ENCODE measurements at regions not wholly inside any gene's neighbourhood (a gene's known extent, or its start where the extent isn't known, plus 50 kb on each side); places are given as distances from the start of the nearest gene placed in this dataset.

DNA sequence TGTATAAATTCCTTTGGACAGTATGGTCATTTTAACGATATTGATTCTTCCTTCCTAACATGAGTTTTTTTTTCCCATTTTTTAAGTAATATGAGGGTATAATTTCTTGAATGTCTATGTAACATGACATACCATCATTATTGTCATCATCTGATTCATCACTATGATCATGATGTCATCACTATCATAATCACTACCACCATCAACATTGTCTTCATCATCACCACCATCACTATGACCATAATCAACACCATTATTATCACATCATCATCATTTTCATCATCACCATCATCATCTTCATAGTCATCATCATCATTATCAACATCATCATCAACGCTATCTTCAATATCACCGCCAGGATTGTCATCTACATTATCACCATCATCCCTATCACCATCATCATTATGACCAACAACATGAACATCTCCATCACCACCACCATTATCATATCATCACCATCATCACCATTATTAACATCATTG, 1377.2 kb downstream of the CDY2B start:
- DNase-seq (ENCODE audit: low spot score), result no peak

DNA sequence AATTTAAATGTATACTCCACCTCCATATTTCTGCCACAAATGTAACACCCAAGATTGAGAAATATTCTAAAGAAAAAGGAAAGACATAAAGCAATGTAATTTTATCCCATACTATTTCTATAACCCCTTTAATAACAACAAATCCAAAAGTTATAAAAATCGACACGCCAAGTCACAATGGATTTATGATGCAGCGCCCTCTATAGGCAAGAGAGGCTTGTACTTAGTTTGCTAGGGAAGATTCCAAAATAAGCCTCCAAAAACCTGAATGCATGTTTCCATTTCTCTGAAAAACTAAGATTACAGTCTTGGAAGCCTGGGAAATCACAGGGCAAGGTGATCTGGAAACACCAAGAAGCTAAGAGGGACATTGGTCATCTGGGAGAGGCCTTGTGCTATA, 1389.3 kb downstream of the CDY2B start:
- no peak for ATAC-seq (ENCODE audit: insufficient number of reproducible peaks, low FRiP score, low read depth)
- Histone ChIP-seq H3K4me3 (no peak overlapping the region), H3K4me1 (ENCODE audit: control insufficient read depth in 1 of 2, low read depth in 2 of 2) (no peaks in the 10 kb centered on the region), H3K9me3 (no peaks in the 10 kb centered on the region), H3K27ac (no peak overlapping the region), H3K36me3 (no peaks in the 10 kb centered on the region), H3K27me3 (replicated peaks; ENCODE audit: insufficient read depth) (no peaks in the 10 kb centered on the region)
- DNase-seq (ENCODE audit: low spot score), result no peak
- TF ChIP-seq CTCF (IDR thresholded peaks at IDR 0.05), result no peak

More for the DNA sequence above, 1377.2 kb downstream of the CDY2B start:
- Histone ChIP-seq H3K4me3 (no peak overlapping the region), H3K4me1 (ENCODE audit: control insufficient read depth in 1 of 2, low read depth in 2 of 2) (no peaks in the 10 kb centered on the region), H3K27ac (no peak overlapping the region), H3K27me3 (replicated peaks; ENCODE audit: insufficient read depth) (no peaks in the 10 kb centered on the region), H3K36me3 (no peaks in the 10 kb centered on the region), H3K9me3 (no peaks in the 10 kb centered on the region)
- no peak for TF ChIP-seq CTCF (IDR thresholded peaks at IDR 0.05)
- no peak for ATAC-seq (ENCODE audit: insufficient number of reproducible peaks, low FRiP score, low read depth)

- Histone ChIP-seq H3K4me3 (no peak overlapping the region), H3K27ac (no peak overlapping the region), H3K27me3 (replicated peaks; ENCODE audit: insufficient read depth) (no peaks in the 10 kb centered on the region), H3K36me3 (no peaks in the 10 kb centered on the region), H3K9me3 (no peaks in the 10 kb centered on the region), H3K4me1 (ENCODE audit: control insufficient read depth in 1 of 2, low read depth in 2 of 2) (no peaks in the 10 kb centered on the region)
- ATAC-seq (ENCODE audit: insufficient number of reproducible peaks, low FRiP score, low read depth) (no peak), DNase-seq (ENCODE audit: low spot score) (no peak)
- TF ChIP-seq CTCF (IDR thresholded peaks at IDR 0.05), result no peak
Measured at GRCh38 chrY:16486696-16487215, 1393.3 kb downstream of the CDY2B start.

- Histone ChIP-seq H3K36me3 (no peaks in the 10 kb centered on the region), H3K9me3 (no peaks in the 10 kb centered on the region), H3K4me3 (no peak overlapping the region), H3K4me1 (ENCODE audit: control insufficient read depth in 1 of 2, low read depth in 2 of 2) (no peaks in the 10 kb centered on the region), H3K27me3 (replicated peaks; ENCODE audit: insufficient read depth) (no peaks in the 10 kb centered on the region), H3K27ac (peak overlapping the region in 1 of 2 donors; percentile 41)
- ATAC-seq (ENCODE audit: insufficient number of reproducible peaks, low FRiP score, low read depth), result no peak
- TF ChIP-seq CTCF (IDR thresholded peaks at IDR 0.05), result no peak
- DNase-seq (ENCODE audit: low spot score), result no peak
Measured at GRCh38 chrY:16480031-16480430, 1400.0 kb downstream of the CDY2B start.

- no peak for TF ChIP-seq CTCF (IDR thresholded peaks at IDR 0.05)
- Histone ChIP-seq H3K27me3 (replicated peaks; ENCODE audit: insufficient read depth) (no peaks in the 10 kb centered on the region), H3K27ac (no peak overlapping the region), H3K9me3 (no peaks in the 10 kb centered on the region), H3K36me3 (no peaks in the 10 kb centered on the region), H3K4me3 (no peak overlapping the region), H3K4me1 (ENCODE audit: control insufficient read depth in 1 of 2, low read depth in 2 of 2) (no peaks in the 10 kb centered on the region)
- DNase-seq (ENCODE audit: low spot score) (no peak), ATAC-seq (ENCODE audit: insufficient number of reproducible peaks, low FRiP score, low read depth) (no peak)
Measured at GRCh38 chrY:16474053-16474452, 1406.0 kb downstream of the CDY2B start.

Measured in thoracic aorta (tissue), 2 donors.